Activated naive CD8-positive, alpha-beta T cell treated with anti-CD3 and anti-CD28 coated beads, Interleukin-2, amount 10 ng/mL, durations not matched to agents 7 days and 5 days (primary cell): ENCODE measurements at regions not wholly inside any gene's neighbourhood (a gene's known extent, or its start where the extent isn't known, plus 50 kb on each side); places are given as distances from the start of the nearest gene placed in this dataset.
"Not testable (repeated sequence)": the region's sequence is repeated elsewhere in the genome, so short reads cannot be mapped to it uniquely, and the experiment has no call there.

Experiments used
- ATAC-seq: fragments of 150-1000 bp; cut with Tn5 transposase; one replicate; pipeline ENCODE4 v1.10.0; 2021; ENCODE audit warnings: low read depth, moderate library complexity
- POLR2A ChIA-PET: fragments of 350-600 bp; sonication (Branson Sonifier 250); formaldehyde crosslinking; loops from one replicate; lab custom pipeline; 2021; ENCODE audit warnings: antibody characterized with exemption; lab: Charles Lee
- DNase-seq: peaks from one replicate; pipeline ENCODE4 v3.0.0; 2021
- H3K27ac Mint-ChIP-seq: one replicate; pipeline ENCODE4 v1.8.0; 2022; ENCODE audit warnings: mild to moderate bottlenecking, mixed read lengths
- H3K27me3 Mint-ChIP-seq: one replicate; pipeline ENCODE4 v1.8.0; 2022; ENCODE audit warnings: mild to moderate bottlenecking, moderate library complexity, mixed read lengths
- H3K36me3 Mint-ChIP-seq: one replicate; pipeline ENCODE4 v1.8.0; 2021; ENCODE audit warnings: mild to moderate bottlenecking, mixed read lengths
- H3K4me1 Mint-ChIP-seq: one replicate; pipeline ENCODE4 v1.8.0; 2021; ENCODE audit warnings: mixed read lengths
- H3K4me3 Mint-ChIP-seq: one replicate; pipeline ENCODE4 v1.8.0; 2022; ENCODE audit warnings: mild to moderate bottlenecking, moderate library complexity, mixed read lengths
- H3K9me3 Mint-ChIP-seq: one replicate; pipeline ENCODE4 v1.8.0; 2021; ENCODE audit warnings: mixed read lengths

- POLR2A ChIA-PET = no interaction called here
- Mint-ChIP-seq H3K36me3 (no peaks in the 10 kb centered on the region), H3K27ac (no peak overlapping the region), H3K9me3 (no peaks in the 10 kb centered on the region), H3K4me3 (no peak overlapping the region), H3K27me3 (peaks cover 2% of the 10 kb centered on the region), H3K4me1 (no peaks in the 10 kb centered on the region)
- no peak for DNase-seq
- ATAC-seq = no peak
Observed at GRCh38 chr2:188032786-188033185, 258.9 kb upstream of the GULP1 start.

GRCh38 chr2:188033240-188033639 is 258.4 kb upstream of the GULP1 start:
- H3K27ac Mint-ChIP-seq, POLR2A ChIA-PET, DNase-seq, ATAC-seq, H3K27me3 Mint-ChIP-seq, H3K36me3 Mint-ChIP-seq, H3K4me1 Mint-ChIP-seq, H3K9me3 Mint-ChIP-seq, H3K4me3 Mint-ChIP-seq: not testable (repeated sequence)

- H3K27me3 Mint-ChIP-seq, H3K4me1 Mint-ChIP-seq, H3K36me3 Mint-ChIP-seq, H3K4me3 Mint-ChIP-seq, POLR2A ChIA-PET, H3K27ac Mint-ChIP-seq, DNase-seq, H3K9me3 Mint-ChIP-seq, ATAC-seq: not testable (repeated sequence)
Observed at GRCh38 chr2:188034102-188034501, 257.6 kb upstream of the GULP1 start.

GRCh38 chr2:188035377-188035776 is 256.3 kb upstream of the GULP1 start:
- POLR2A ChIA-PET, H3K36me3 Mint-ChIP-seq, H3K9me3 Mint-ChIP-seq, H3K4me1 Mint-ChIP-seq, ATAC-seq, H3K4me3 Mint-ChIP-seq, H3K27me3 Mint-ChIP-seq, H3K27ac Mint-ChIP-seq, DNase-seq: not testable (repeated sequence)

- H3K27me3 Mint-ChIP-seq, H3K4me3 Mint-ChIP-seq, H3K4me1 Mint-ChIP-seq, H3K36me3 Mint-ChIP-seq, POLR2A ChIA-PET, ATAC-seq, H3K9me3 Mint-ChIP-seq, H3K27ac Mint-ChIP-seq, DNase-seq: not testable (repeated sequence)
Observed at GRCh38 chr2:188036786-188037185, 254.9 kb upstream of the GULP1 start.

GRCh38 chr2:188039307-188039706 is 252.4 kb upstream of the GULP1 start:
- POLR2A ChIA-PET = no interaction called here
- Mint-ChIP-seq H3K27me3 (no peaks in the 10 kb centered on the region), H3K9me3 (peaks cover 3% of the 10 kb centered on the region), H3K4me3 (no peak overlapping the region), H3K27ac (no peak overlapping the region), H3K4me1 (no peaks in the 10 kb centered on the region), H3K36me3 (peaks cover 2% of the 10 kb centered on the region)
- DNase-seq = no peak
- ATAC-seq = no peak

- DNase-seq = no peak
- Mint-ChIP-seq H3K9me3 (peaks cover 3% of the 10 kb centered on the region), H3K36me3 (peaks cover 2% of the 10 kb centered on the region), H3K4me3 (no peak overlapping the region), H3K27me3 (no peaks in the 10 kb centered on the region), H3K4me1 (no peaks in the 10 kb centered on the region), H3K27ac (no peak overlapping the region)
- ATAC-seq = no peak
- POLR2A ChIA-PET = no interaction called here
Observed at GRCh38 chr2:188042412-188042811, 249.3 kb upstream of the GULP1 start.

- no peaks in the 10 kb centered on the region for H3K4me1 Mint-ChIP-seq
- H3K27ac Mint-ChIP-seq = no peak overlapping the region
- POLR2A ChIA-PET = no interaction called here
- ATAC-seq (no peak), DNase-seq (no peak)
- peaks cover 2% of the 10 kb centered on the region for H3K36me3 Mint-ChIP-seq
- no peak overlapping the region for H3K4me3 Mint-ChIP-seq
- no peaks in the 10 kb centered on the region for H3K27me3 Mint-ChIP-seq
- H3K9me3 Mint-ChIP-seq = peaks cover 3% of the 10 kb centered on the region
Observed at GRCh38 chr2:188045016-188045415, 246.7 kb upstream of the GULP1 start.

- POLR2A ChIA-PET = no interaction called here
- no peaks in the 10 kb centered on the region for H3K27me3 Mint-ChIP-seq
- no peak overlapping the region for H3K27ac Mint-ChIP-seq
- DNase-seq = no peak
- no peak overlapping the region for H3K4me3 Mint-ChIP-seq
- ATAC-seq = no peak
- H3K9me3 Mint-ChIP-seq = peaks cover 3% of the 10 kb centered on the region
- H3K36me3 Mint-ChIP-seq = peaks cover 2% of the 10 kb centered on the region
- H3K4me1 Mint-ChIP-seq = no peaks in the 10 kb centered on the region
Observed at GRCh38 chr2:188046437-188046836, 245.2 kb upstream of the GULP1 start.

GRCh38 chr2:188047735-188048134 is 243.9 kb upstream of the GULP1 start:
- no peaks in the 10 kb centered on the region for H3K4me1 Mint-ChIP-seq
- H3K27ac Mint-ChIP-seq = no peak overlapping the region
- H3K36me3 Mint-ChIP-seq = peaks cover 2% of the 10 kb centered on the region
- H3K9me3 Mint-ChIP-seq = peaks cover 3% of the 10 kb centered on the region
- POLR2A ChIA-PET = no interaction called here
- H3K27me3 Mint-ChIP-seq = no peaks in the 10 kb centered on the region
- ATAC-seq = no peak
- no peak overlapping the region for H3K4me3 Mint-ChIP-seq
- no peak for DNase-seq

GRCh38 chr2:188050726-188051125 is 240.9 kb upstream of the GULP1 start:
- Mint-ChIP-seq H3K4me3 (no peak overlapping the region), H3K27ac (no peak overlapping the region), H3K36me3 (no peaks in the 10 kb centered on the region), H3K4me1 (no peaks in the 10 kb centered on the region), H3K9me3 (no peaks in the 10 kb centered on the region), H3K27me3 (no peaks in the 10 kb centered on the region)
- ATAC-seq (no peak), DNase-seq (no peak)
- POLR2A ChIA-PET = no interaction called here

- Mint-ChIP-seq H3K27ac (no peak overlapping the region), H3K36me3 (no peaks in the 10 kb centered on the region), H3K27me3 (no peaks in the 10 kb centered on the region), H3K4me1 (no peaks in the 10 kb centered on the region), H3K4me3 (no peak overlapping the region), H3K9me3 (no peaks in the 10 kb centered on the region)
- POLR2A ChIA-PET = no interaction called here
- DNase-seq = no peak
- no peak for ATAC-seq
Observed at GRCh38 chr2:188051706-188052105, 240.0 kb upstream of the GULP1 start.

- Mint-ChIP-seq H3K36me3 (no peaks in the 10 kb centered on the region), H3K9me3 (no peaks in the 10 kb centered on the region), H3K27me3 (no peaks in the 10 kb centered on the region), H3K4me1 (no peaks in the 10 kb centered on the region), H3K27ac (no peak overlapping the region), H3K4me3 (no peak overlapping the region)
- DNase-seq = no peak
- POLR2A ChIA-PET = no interaction called here
- ATAC-seq = no peak
Observed at GRCh38 chr2:188065386-188065785, 226.3 kb upstream of the GULP1 start.

GRCh38 chr2:188068093-188068492 is 223.6 kb upstream of the GULP1 start:
- Mint-ChIP-seq H3K36me3 (no peaks in the 10 kb centered on the region), H3K9me3 (peaks cover 10% of the 10 kb centered on the region), H3K27me3 (no peaks in the 10 kb centered on the region), H3K4me1 (no peaks in the 10 kb centered on the region), H3K27ac (no peak overlapping the region), H3K4me3 (no peak overlapping the region)
- POLR2A ChIA-PET = no interaction called here
- DNase-seq (no peak), ATAC-seq (no peak)
